ENCODE measurements at regions not wholly inside any gene's neighbourhood (a gene's known extent, or its start where the extent isn't known, plus 50 kb on each side); places are given as distances from the start of the nearest gene placed in this dataset.
"Not testable (repeated sequence)": the region's sequence is repeated elsewhere in the genome, so short reads cannot be mapped to it uniquely, and the experiment has no call there.

- no peak for DNase-seq (ENCODE audit: low spot score)
Observed at GRCh38 chr10:35896001-35896400, 253.9 kb upstream of the FZD8 start.

- no peak for DNase-seq (ENCODE audit: low spot score)
Observed at GRCh38 chr10:35895331-35895730, 253.2 kb upstream of the FZD8 start.

GRCh38 chr10:35892526-35892925, 250.4 kb upstream of the FZD8 start:
- no peak for DNase-seq (ENCODE audit: low spot score)

DNA sequence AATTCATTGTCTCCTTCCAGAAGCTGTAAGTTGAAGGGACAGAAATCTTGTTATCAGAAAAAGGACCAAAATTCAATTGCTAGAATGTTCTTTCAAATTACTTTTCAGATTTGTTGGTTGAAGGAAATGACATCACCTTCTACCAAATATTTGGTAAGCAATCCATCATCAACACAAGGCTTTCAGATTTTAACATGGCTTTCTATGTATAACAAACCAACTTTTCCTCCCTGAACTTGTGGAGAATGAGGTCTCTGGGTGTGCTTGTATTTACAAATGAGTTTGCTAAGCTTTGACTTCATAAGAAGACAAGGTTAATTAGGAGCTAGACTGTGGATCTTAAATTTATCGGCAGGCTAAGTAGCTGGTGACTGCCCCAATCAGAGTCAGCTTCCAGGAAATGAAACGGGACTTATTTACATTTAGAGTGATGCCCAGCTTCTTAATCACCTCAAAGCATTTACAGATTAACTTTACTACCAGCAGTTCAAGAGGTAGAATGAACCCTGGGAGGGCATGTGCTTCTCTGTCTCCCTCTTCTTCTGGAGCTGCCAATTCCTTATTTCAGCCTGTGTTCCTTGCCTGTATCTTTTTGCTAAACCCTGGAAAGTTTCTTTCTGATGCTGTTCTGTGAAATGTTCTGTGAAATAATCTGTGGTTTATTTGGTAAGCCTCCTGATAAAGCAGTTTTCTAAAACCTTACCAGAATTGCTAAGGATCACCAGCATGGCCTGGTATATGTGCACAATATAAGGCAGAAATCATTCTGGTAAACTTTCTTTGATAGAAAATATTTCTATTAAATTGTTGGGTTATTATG, 248.8 kb upstream of the FZD8 start:
- no peak for DNase-seq (ENCODE audit: low spot score)

- no peak for DNase-seq (ENCODE audit: low spot score)
Observed at GRCh38 chr10:35889971-35890675, 248.0 kb upstream of the FZD8 start.

DNA sequence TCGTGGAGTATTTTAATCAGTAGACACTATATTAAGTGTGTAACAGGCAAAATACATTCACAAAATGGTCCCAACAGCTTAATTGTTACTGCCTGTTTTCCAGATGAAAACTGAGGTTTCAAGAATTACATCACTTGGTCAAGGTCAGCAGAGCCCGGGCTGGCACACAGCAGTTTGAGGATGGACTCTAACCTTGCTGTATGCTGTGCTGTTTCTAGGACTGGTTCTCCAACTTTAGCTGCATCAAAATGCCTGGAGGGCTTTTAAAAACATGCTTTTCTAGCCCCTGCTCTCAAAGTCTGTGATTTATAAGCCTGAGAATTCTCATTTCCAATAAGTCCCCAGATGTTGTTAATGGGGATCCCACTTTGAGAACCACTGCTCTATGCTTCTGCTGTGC, 247.1 kb upstream of the FZD8 start:
- DNase-seq (ENCODE audit: low spot score), result no peak

DNA sequence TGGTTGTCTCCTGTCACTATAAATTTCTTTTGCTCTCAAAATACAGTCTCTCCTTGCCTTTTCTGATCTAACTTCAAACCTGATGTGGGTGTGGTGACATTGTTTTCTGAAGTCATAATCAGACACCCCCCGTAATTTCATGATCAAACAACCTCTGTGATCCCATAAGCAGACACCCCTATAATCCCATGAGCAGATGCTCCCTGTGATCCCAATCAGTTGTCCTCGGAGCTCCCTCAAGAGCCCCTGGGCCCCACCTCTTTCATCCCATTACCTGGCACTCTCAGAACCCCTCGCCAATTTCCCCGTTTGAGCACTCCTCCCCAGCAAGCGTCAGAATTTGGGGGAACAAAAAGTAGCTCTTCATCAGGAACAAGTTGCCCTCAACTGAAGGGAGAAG, 246.3 kb upstream of the FZD8 start:
- DNase-seq (ENCODE audit: low spot score), result no peak

DNA sequence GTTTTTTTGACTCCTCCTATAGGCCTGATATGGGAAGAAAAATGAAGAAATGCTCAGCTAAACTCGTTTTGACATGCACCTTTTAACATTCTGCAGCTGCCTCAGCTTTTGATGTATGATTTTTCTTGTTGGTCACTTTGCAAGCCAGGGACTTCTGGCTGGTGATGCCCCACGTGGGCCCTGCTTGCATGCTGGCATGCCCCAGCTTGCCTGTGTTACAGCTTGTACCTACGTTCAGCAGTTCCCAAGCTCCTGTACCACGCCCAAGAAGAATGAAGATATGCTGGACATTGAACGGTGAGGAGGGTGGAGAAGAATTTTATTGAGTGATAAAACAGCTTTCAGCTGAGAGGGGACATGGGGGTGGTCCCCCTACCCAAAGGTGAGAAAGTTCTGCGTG, 245.6 kb upstream of the FZD8 start:
- no peak for DNase-seq (ENCODE audit: low spot score)

GRCh38 chr10:35885076-35885475, 243.0 kb upstream of the FZD8 start:
- no peak for DNase-seq (ENCODE audit: low spot score)

DNA sequence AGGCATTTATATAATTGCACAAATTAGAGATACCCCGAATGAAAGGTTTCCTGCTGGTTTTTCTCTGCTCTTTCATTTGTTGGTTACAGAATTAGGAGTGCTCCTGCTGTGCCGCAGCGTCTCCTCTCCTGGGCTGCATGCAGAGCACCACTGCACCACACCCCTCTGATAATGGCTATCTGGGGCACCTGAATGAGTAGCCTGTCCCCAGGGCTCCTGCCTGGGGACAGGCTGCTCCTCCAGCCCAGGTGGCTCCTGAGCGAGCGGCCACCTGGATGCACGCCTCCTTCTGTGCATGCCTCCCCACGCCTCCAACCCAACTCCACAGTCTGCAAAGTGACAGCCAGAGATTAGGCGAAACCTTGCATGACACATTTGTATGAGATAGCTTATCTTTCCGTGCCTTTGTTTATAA, 242.6 kb upstream of the FZD8 start:
- DNase-seq (ENCODE audit: low spot score), result no peak

DNA sequence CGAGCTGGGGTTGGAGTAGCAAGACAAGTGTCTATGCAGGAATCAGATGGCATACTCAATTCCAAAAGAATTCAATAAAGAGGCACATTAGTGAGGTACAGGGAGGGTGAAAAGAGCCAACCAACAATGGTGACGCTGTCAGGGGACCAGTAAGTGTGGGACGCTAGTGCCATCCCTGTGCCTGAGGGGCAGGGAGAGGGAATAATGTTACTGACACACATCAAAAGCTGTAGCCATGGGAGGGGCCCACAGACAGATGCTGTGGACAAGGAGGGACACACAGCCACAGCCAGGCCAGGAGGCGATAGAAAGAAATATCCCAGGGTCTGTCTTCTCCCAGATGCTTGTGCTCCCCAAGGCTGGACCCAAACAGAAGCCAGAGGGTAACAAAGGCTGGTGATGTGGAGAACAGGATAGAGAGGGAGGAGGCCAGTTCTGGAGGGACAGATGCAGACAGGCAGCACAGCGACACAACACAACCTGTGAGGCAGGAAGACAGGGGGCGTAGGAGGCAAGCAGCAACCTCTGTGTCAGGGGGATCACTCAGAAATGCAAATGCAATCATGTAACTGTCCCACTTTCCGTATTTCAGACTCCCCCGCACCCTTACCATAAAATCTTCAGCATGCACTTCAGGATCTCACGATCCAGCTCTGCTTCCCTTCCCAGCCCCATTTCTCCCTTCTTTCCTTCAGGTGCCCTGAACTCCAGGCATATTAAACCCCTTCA, 240.5 kb upstream of the FZD8 start:
- DNase-seq (ENCODE audit: low spot score), result no peak

DNA sequence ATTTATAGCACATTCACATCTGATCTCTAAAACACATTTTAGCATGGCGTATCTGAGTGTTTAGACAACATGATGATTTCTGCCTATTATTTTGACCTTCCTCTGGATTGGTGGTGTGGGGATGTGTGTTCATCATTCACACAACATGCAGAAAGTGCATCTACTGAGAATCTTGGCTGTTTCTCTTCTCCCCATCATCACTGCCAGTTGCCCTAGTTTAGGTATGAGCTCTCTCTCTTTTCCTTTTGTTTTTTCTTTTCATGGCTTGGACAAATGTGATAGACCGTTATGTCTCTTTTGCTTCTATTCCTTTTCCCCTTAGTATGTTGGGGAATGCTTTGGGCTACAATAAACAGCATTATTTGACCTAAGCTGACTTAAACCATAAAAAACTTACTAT, 239.2 kb upstream of the FZD8 start:
- DNase-seq (ENCODE audit: low spot score), result no peak

GRCh38 chr10:35876248-35876647, 234.2 kb upstream of the FZD8 start:
- DNase-seq (ENCODE audit: low spot score), result no peak

GRCh38 chr10:35875016-35875676, 233.1 kb upstream of the FZD8 start:
- no peak for DNase-seq (ENCODE audit: low spot score)

GRCh38 chr10:35874311-35875015, 232.4 kb upstream of the FZD8 start:
- no peak for DNase-seq (ENCODE audit: low spot score)

DNA sequence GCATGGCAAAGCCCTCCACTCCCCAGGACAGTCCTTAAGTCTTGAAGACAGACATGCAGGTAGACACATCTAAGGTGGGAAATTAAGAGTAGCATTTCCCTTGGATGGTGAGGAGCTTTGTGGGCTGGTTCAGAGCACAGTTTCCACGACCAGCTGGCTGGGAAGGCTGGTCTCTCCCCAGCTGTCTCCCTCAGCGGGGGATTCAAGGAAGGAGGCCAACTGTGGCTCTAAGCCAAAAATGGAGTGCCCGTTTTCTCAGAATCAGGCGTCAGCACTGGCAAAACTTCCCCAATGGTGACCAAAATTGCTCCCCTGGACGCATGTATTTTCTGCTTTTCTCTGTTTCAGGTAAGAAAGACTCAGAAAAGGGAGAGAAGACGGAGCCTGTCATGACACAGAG, 230.6 kb upstream of the FZD8 start:
- no peak for DNase-seq (ENCODE audit: low spot score)

GRCh38 chr10:35870665-35871310, 228.7 kb upstream of the FZD8 start:
- no peak for DNase-seq (ENCODE audit: low spot score)

DNA sequence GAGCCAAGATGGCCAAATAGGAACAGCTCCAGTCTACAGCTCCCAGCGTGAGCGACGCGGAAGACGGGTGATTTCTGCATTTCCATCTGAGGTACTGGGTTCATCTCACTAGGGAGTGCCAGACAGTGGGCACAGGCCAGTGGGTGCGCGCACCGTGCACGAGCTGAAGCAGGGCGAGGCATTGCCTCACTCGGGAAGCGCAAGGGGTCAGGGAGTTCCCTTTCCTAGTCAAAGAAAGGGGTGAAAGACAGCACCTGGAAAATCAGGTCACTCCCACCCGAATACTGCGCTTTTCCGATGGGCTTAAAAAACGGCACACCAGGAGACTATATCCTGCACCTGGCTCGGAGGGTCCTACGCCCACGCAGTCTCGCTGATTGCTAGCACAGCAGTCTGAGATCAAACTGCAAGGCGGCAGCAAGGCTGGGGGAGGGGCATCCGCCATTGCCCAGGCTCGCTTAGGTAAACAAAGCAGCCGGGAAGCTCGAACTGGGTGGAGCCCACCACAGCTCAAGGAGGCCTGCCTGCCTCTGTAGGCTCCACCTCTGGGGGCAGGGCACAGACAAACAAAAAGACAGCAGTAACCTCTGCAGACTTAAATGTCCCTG, 216.7 kb upstream of the FZD8 start:
- DNase-seq (ENCODE audit: low spot score), result not testable (repeated sequence)

DNA sequence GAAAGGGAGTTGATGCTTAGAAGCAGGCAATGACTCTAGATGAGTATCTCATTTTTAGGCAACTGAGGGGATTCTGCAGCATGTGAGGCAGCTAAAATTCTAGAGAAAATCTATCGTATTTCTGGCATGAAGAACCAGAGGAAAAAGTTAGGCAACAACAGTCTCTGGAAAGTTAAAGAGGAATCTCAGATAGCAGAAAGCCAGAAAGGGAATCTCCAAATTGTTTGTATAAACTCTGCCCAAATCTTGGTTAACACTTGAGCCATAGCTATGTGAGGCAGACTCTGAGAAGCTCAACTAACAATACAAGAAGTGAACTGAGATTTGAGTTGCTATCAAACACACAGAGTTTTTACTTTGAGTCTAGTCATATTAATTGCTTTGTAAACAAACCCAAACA, 215.8 kb upstream of the FZD8 start:
- DNase-seq (ENCODE audit: low spot score), result no peak

DNA sequence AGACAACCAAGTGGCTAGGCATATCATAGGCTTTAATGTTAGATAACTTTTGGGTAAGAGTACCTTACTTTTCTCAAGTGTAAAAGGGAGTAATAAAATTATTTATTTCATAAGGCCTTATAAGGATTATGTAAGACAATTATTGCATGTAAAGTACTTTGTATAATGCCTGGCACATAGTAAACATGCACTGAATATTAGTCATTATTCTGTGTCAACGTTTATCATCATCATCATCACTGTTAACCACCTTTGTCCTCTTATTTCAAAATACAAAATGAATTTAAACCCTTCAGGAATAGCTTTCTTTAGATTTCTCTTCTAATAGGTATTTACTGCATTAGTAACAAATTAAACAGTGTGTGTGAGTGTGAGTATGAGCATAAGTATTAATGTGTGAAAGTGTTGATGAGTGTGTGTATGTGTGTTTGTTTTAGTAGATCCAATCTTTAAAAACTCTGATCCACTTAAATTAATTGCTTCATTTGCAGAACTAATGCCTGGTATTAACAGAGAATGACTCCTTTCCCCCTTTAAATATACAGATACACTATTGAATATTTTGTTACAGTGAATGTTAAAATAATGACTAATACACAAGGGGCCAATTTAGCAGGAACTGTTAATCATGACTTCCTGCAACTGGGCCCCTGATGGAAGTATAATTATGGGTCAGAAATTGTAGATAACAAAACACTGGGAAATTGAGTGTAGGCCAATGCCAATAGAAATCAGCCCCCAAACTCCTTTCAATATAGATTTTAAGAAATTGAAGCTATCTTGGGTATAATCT, 213.3 kb upstream of the FZD8 start:
- DNase-seq (ENCODE audit: low spot score), result no peak

Data from Ammon's horn (tissue), 1 donor.